ENCODE measurements at regions not wholly inside any gene's neighbourhood (a gene's known extent, or its start where the extent isn't known, plus 50 kb on each side); places are given as distances from the start of the nearest gene placed in this dataset.

- no peak overlapping the region for H3K9ac ChIP-seq (ENCODE audit: low read length)
- H3K9me2 ChIP-seq (replicated peaks; ENCODE audit: insufficient read depth, low read length): no peaks in the 10 kb centered on the region
- no peak overlapping the region for H2AFZ ChIP-seq (ENCODE audit: low read depth, low read length, severe bottlenecking)
- no peaks in the 10 kb centered on the region for H3K36me3 ChIP-seq (ENCODE audit: low read length)
- no peaks in the 10 kb centered on the region for H3K79me2 ChIP-seq (ENCODE audit: insufficient read depth, low read length)
- no peaks in the 10 kb centered on the region for H4K20me1 ChIP-seq (ENCODE audit: low read depth, low read length)
- no peaks in the 10 kb centered on the region for H3K27me3 ChIP-seq (ENCODE audit: low read length)
- no peak overlapping the region for H3K27ac ChIP-seq (ENCODE audit: low read depth, low read length)
- H3K4me2 ChIP-seq (ENCODE audit: low read depth, low read length, poor library complexity, severe bottlenecking): no peak overlapping the region
- H3K4me3 ChIP-seq (ENCODE audit: insufficient read depth, low read length, poor library complexity, severe bottlenecking): no peak overlapping the region
- H3F3A ChIP-seq (ENCODE audit: insufficient read depth): peaks cover 24% of the 10 kb centered on the region
- TF ChIP-seq EZH2phosphoT487 (conservative IDR thresholded peaks at IDR 0.05; ENCODE audit: low read length) (no peak), CTCF (IDR thresholded peaks at IDR 0.05; ENCODE audit: insufficient read depth, low read length, poor library complexity, severe bottlenecking) (no peak)
- no peaks in the 10 kb centered on the region for H3K9me3 ChIP-seq (ENCODE audit: insufficient read depth, low read length)
Observed at GRCh38 chr2:241959751-241960269, 90.3 kb downstream of the RTP5 start.

- no peaks in the 10 kb centered on the region for H3K79me2 ChIP-seq (ENCODE audit: insufficient read depth, low read length)
- no peak overlapping the region for H3K4me3 ChIP-seq (ENCODE audit: insufficient read depth, low read length, poor library complexity, severe bottlenecking)
- H3K27ac ChIP-seq (ENCODE audit: low read depth, low read length): peak overlapping the region; percentile 80; the same call in 1 of the 2 replicates
- H3K27me3 ChIP-seq (ENCODE audit: low read length): no peaks in the 10 kb centered on the region
- no peaks in the 10 kb centered on the region for H4K20me1 ChIP-seq (ENCODE audit: low read depth, low read length)
- peaks cover 24% of the 10 kb centered on the region for H3F3A ChIP-seq (ENCODE audit: insufficient read depth)
- no peak overlapping the region for H3K4me2 ChIP-seq (ENCODE audit: low read depth, low read length, poor library complexity, severe bottlenecking)
- H2AFZ ChIP-seq (ENCODE audit: low read depth, low read length, severe bottlenecking): no peak overlapping the region
- no peaks in the 10 kb centered on the region for H3K9me2 ChIP-seq (replicated peaks; ENCODE audit: insufficient read depth, low read length)
- no peaks in the 10 kb centered on the region for H3K36me3 ChIP-seq (ENCODE audit: low read length)
- H3K9me3 ChIP-seq (ENCODE audit: insufficient read depth, low read length): no peaks in the 10 kb centered on the region
- H3K9ac ChIP-seq (ENCODE audit: low read length): no peak overlapping the region
- no peak for TF ChIP-seq CTCF (IDR thresholded peaks at IDR 0.05; ENCODE audit: insufficient read depth, low read length, poor library complexity, severe bottlenecking)
- TF ChIP-seq EZH2phosphoT487 (conservative IDR thresholded peaks at IDR 0.05; ENCODE audit: low read length): no peak
Observed at GRCh38 chr2:241961454-241961853, 91.9 kb downstream of the RTP5 start.

GRCh38 chr2:241964133-241964532, 94.6 kb downstream of the RTP5 start:
- H3K27ac ChIP-seq (ENCODE audit: low read depth, low read length): peak overlapping the region; percentile 80
- H3K9me3 ChIP-seq (ENCODE audit: insufficient read depth, low read length): no peaks in the 10 kb centered on the region
- no peaks in the 10 kb centered on the region for H3K79me2 ChIP-seq (ENCODE audit: insufficient read depth, low read length)
- no peaks in the 10 kb centered on the region for H4K20me1 ChIP-seq (ENCODE audit: low read depth, low read length)
- H3K27me3 ChIP-seq (ENCODE audit: low read length): no peaks in the 10 kb centered on the region
- TF ChIP-seq EZH2phosphoT487 (conservative IDR thresholded peaks at IDR 0.05; ENCODE audit: low read length) (no peak), CTCF (IDR thresholded peaks at IDR 0.05; ENCODE audit: insufficient read depth, low read length, poor library complexity, severe bottlenecking) (no peak)
- peak overlapping the region; percentile 64 for H3K4me2 ChIP-seq (ENCODE audit: low read depth, low read length, poor library complexity, severe bottlenecking)
- H3K9me2 ChIP-seq (replicated peaks; ENCODE audit: insufficient read depth, low read length): no peaks in the 10 kb centered on the region
- H3K9ac ChIP-seq (ENCODE audit: low read length): no peak overlapping the region
- H3F3A ChIP-seq (ENCODE audit: insufficient read depth): peaks cover 24% of the 10 kb centered on the region
- no peaks in the 10 kb centered on the region for H3K36me3 ChIP-seq (ENCODE audit: low read length)
- H3K4me3 ChIP-seq (ENCODE audit: insufficient read depth, low read length, poor library complexity, severe bottlenecking): no peak overlapping the region
- H2AFZ ChIP-seq (ENCODE audit: low read depth, low read length, severe bottlenecking): no peak overlapping the region

Data from SU-DHL-6 (cell line).